ENCODE measurements at regions not wholly inside any gene's neighbourhood (a gene's known extent, or its start where the extent isn't known, plus 50 kb on each side); places are given as distances from the start of the nearest gene placed in this dataset.

GRCh38 chr6:110552076-110552475 is 75.7 kb upstream of the SLC22A16 start:
- no peak for TF ChIP-seq CTCF (IDR thresholded peaks at IDR 0.05)
- POLR2A ChIA-PET: interaction anchor here (1.0 kb wide), 1 partner anchor 8 kb away, joined by 3 read pairs; no protein-coding TSS in a partner anchor
- ATAC-seq (ENCODE audit: poor library complexity) (no peak), DNase-seq (no peak)
- H3K27ac Mint-ChIP-seq: no peak overlapping the region
- CTCF ChIA-PET: no interaction called here
- Histone ChIP-seq H3K27me3 (ENCODE audit: control insufficient read depth in 1 of 2, insufficient read depth in 2 of 2, low read length in 2 of 2) (no peaks in the 10 kb centered on the region), H3K4me1 (ENCODE audit: insufficient read depth, low read length) (peaks cover 15% of the 10 kb centered on the region), H3K9me3 (ENCODE audit: control insufficient read depth in 1 of 2, insufficient read depth in 1 of 2, low read length in 2 of 2) (peaks cover 0 to 13% of the 10 kb centered on the region in 2 experiments), H3K27ac (ENCODE audit: low read depth in 1 of 2, low read length in 2 of 2) (no peak overlapping the region), H3K36me3 (ENCODE audit: insufficient read depth, low read length) (no peaks in the 10 kb centered on the region), H3K4me3 (ENCODE audit: low read length) (no peak overlapping the region)
- intact Hi-C loops (cut with DNase I, micrococcal nuclease): no loop called here
- peaks cover 13% of the 10 kb centered on the region for H3K4me1 Mint-ChIP-seq (ENCODE audit: low read depth)
- H3K4me3 Mint-ChIP-seq: no peak overlapping the region
- H3K27me3 Mint-ChIP-seq: peaks cover 6% of the 10 kb centered on the region
- no peaks in the 10 kb centered on the region for H3K9me3 Mint-ChIP-seq
- no peaks in the 10 kb centered on the region for H3K36me3 Mint-ChIP-seq (ENCODE audit: low read depth)

- Mint-ChIP-seq H3K27me3 (peaks cover 6% of the 10 kb centered on the region), H3K4me3 (no peak overlapping the region), H3K36me3 (ENCODE audit: low read depth) (no peaks in the 10 kb centered on the region), H3K4me1 (ENCODE audit: low read depth) (peaks cover 6% of the 10 kb centered on the region), H3K27ac (no peak overlapping the region), H3K9me3 (no peaks in the 10 kb centered on the region)
- ChIA-PET CTCF (no interaction called here), POLR2A (interaction anchor here (1.0 kb wide), 1 partner anchor 9 kb away, joined by 3 read pairs; no protein-coding TSS in a partner anchor)
- Histone ChIP-seq H3K9me3 (ENCODE audit: control insufficient read depth in 1 of 2, insufficient read depth in 1 of 2, low read length in 2 of 2) (peaks cover 0 to 13% of the 10 kb centered on the region in 2 experiments), H3K27ac (ENCODE audit: low read depth in 1 of 2, low read length in 2 of 2) (no peak overlapping the region), H3K36me3 (ENCODE audit: insufficient read depth, low read length) (no peaks in the 10 kb centered on the region), H3K27me3 (ENCODE audit: control insufficient read depth in 1 of 2, insufficient read depth in 2 of 2, low read length in 2 of 2) (no peaks in the 10 kb centered on the region), H3K4me1 (ENCODE audit: insufficient read depth, low read length) (peaks cover 12% of the 10 kb centered on the region), H3K4me3 (ENCODE audit: low read length) (no peak overlapping the region)
- TF ChIP-seq CTCF (IDR thresholded peaks at IDR 0.05): no peak
- DNase-seq (no peak), ATAC-seq (ENCODE audit: poor library complexity) (no peak)
- intact Hi-C loops (cut with DNase I, micrococcal nuclease): no loop called here
These were observed 74.7 kb upstream of the SLC22A16 start for GRCh38 chr6:110551088-110551487.

GRCh38 chr6:110550353-110550752 is 73.9 kb upstream of the SLC22A16 start:
- Histone ChIP-seq H3K4me3 (ENCODE audit: low read length) (no peak overlapping the region), H3K27me3 (ENCODE audit: control insufficient read depth in 1 of 2, insufficient read depth in 2 of 2, low read length in 2 of 2) (no peaks in the 10 kb centered on the region), H3K9me3 (ENCODE audit: control insufficient read depth in 1 of 2, insufficient read depth in 1 of 2, low read length in 2 of 2) (peaks cover 0 to 13% of the 10 kb centered on the region in 2 experiments), H3K36me3 (ENCODE audit: insufficient read depth, low read length) (no peaks in the 10 kb centered on the region), H3K4me1 (ENCODE audit: insufficient read depth, low read length) (peaks cover 5% of the 10 kb centered on the region), H3K27ac (ENCODE audit: low read depth in 1 of 2, low read length in 2 of 2) (no peak overlapping the region)
- CTCF ChIA-PET: no interaction called here
- H3K4me3 Mint-ChIP-seq: no peak overlapping the region
- H3K27me3 Mint-ChIP-seq: peaks cover 6% of the 10 kb centered on the region
- POLR2A ChIA-PET: no interaction called here
- no peak for TF ChIP-seq CTCF (IDR thresholded peaks at IDR 0.05)
- intact Hi-C loops (cut with DNase I, micrococcal nuclease): no loop called here
- no peak overlapping the region for H3K27ac Mint-ChIP-seq
- no peaks in the 10 kb centered on the region for H3K4me1 Mint-ChIP-seq (ENCODE audit: low read depth)
- H3K36me3 Mint-ChIP-seq (ENCODE audit: low read depth): no peaks in the 10 kb centered on the region
- peaks cover under 1% of the 10 kb centered on the region for H3K9me3 Mint-ChIP-seq
- ATAC-seq (ENCODE audit: poor library complexity): no peak
- no peak for DNase-seq

Data from CD4-positive, alpha-beta T cell (primary cell).